H1 (cell line): ENCODE measurements at regions not wholly inside any gene's neighbourhood (a gene's known extent, or its start where the extent isn't known, plus 50 kb on each side); places are given as distances from the start of the nearest gene placed in this dataset.

ENCODE experiments used
- ATF3 ChIP-seq: IDR thresholded peaks from 2 replicates; pipeline ENCODE4 v1.6.1; 2011; ENCODE audit warnings: low read depth, mild to moderate bottlenecking, low read length; ENCODE audit not compliant: insufficient read depth
- CHD7 ChIP-seq: fragments of 300-600 bp; sonication (generic); IDR thresholded peaks from 2 replicates; pipeline ENCODE4 v1.7.1; 2012; ENCODE audit warnings: low read length, moderate library complexity, mild to moderate bottlenecking, inconsistent platforms; ENCODE audit not compliant: insufficient replicate concordance
- JUN ChIP-seq: IDR thresholded peaks from 2 replicates; pipeline ENCODE4 v1.6.1; 2011; ENCODE audit warnings: low read depth, mild to moderate bottlenecking, improper control_type of control experiment, low read length
- NANOG ChIP-seq: IDR thresholded peaks from 2 replicates; pipeline ENCODE4 v1.6.1; 2011; ENCODE audit warnings: low read length, low read depth, mild to moderate bottlenecking, inconsistent platforms; ENCODE audit not compliant: insufficient read depth, poor library complexity, severe bottlenecking
- PHF8 ChIP-seq: fragments of 200-600 bp; sonication (generic); conservative IDR thresholded peaks from 2 replicates; pipeline ENCODE4 v1.7.1; 2012; ENCODE audit warnings: low read depth, mild to moderate bottlenecking, inconsistent platforms, low read length, moderate library complexity
- RBBP5 ChIP-seq: IDR thresholded peaks from 2 replicates; pipeline ENCODE4 v1.7.1; 2012; ENCODE audit warnings: low read depth, mild to moderate bottlenecking, inconsistent platforms, low read length, moderate library complexity, borderline replicate concordance
- RXRA ChIP-seq: IDR thresholded peaks from 2 replicates; pipeline ENCODE4 v1.6.1; 2011; ENCODE audit warnings: low read depth, mild to moderate bottlenecking, low read length, moderate library complexity; ENCODE audit not compliant: insufficient read depth
- SIN3A ChIP-seq, 2 experiments: IDR thresholded peaks in 1 of 2; conservative IDR thresholded peaks in 1 of 2; 2 replicates each; pipeline ENCODE4 v1.6.1; 2011 to 2012; ENCODE audit warnings: low read length in 2 of 2, improper control_type of control experiment in 1 of 2, low read depth in 1 of 2, mild to moderate bottlenecking in 1 of 2
- SIRT6 ChIP-seq: IDR thresholded peaks from one replicate; pipeline ENCODE4 v1.7.1; 2012; ENCODE audit warnings: low read length, inconsistent platforms
- SUZ12 ChIP-seq: fragments of 200-600 bp; sonication (generic); IDR thresholded peaks from 2 replicates; pipeline ENCODE4 v1.6.1; 2012; ENCODE audit warnings: mild to moderate bottlenecking, inconsistent platforms, low read length, moderate library complexity, mixed read lengths
- TAF1 ChIP-seq: IDR thresholded peaks from 2 replicates; pipeline ENCODE4 v1.6.1; 2011; ENCODE audit warnings: mild to moderate bottlenecking, low read depth, low read length
- TEAD4 ChIP-seq: IDR thresholded peaks from 2 replicates; pipeline ENCODE4 v1.6.1; 2012; ENCODE audit warnings: low read depth, low read length, inconsistent platforms, mixed read lengths

GRCh38 chr13:38617936-38618335, 68.9 kb upstream of the FREM2 start (continued):
- no peak for TF ChIP-seq CHD7
- TF ChIP-seq JUN, result no peak
- no peak for TF ChIP-seq SIRT6
- TF ChIP-seq NANOG, result no peak
- no peak for TF ChIP-seq RBBP5
- TF ChIP-seq TEAD4, result no peak
- TF ChIP-seq PHF8, result no peak
- no peak for TF ChIP-seq SIN3A (conservative IDR thresholded peaks at IDR 0.05 in 1 of 2, IDR thresholded peaks at IDR 0.05 in 1 of 2; ENCODE audit: low read depth in 1 of 2, low read length in 2 of 2)
- TF ChIP-seq SUZ12, result no peak
- no peak for TF ChIP-seq RXRA
- TF ChIP-seq TAF1, result no peak
- no peak for TF ChIP-seq ATF3
